ENCODE measurements at regions not wholly inside any gene's neighbourhood (a gene's known extent, or its start where the extent isn't known, plus 50 kb on each side); places are given as distances from the start of the nearest gene placed in this dataset.

DNA sequence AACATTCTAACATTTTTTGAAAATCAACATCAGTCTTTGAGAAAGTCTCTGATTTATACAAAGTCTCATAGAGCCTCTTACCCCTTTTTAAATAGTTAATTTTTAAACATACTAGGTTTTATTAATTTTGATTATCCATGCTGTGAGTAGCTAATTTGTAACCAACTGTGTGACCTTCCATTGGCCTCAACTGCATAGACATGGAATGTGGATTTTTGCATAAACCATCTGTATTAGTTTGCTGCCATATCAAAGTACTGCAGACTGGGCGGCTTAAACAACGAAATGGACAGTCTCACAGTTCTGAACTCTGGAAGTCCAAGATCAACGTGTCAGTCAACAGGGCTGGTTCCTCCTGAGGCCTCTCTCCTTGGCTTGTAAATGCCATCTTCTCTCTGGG, 89.2 kb upstream of the AJAP1 start:
- H3K4me1 ChIP-seq (ENCODE audit: control insufficient read depth, low read length): no peaks in the 10 kb centered on the region
- H3K36me3 ChIP-seq (ENCODE audit: control insufficient read depth, low read length): no peaks in the 10 kb centered on the region
- H3F3A ChIP-seq (ENCODE audit: control insufficient read depth, insufficient read depth): no peaks in the 10 kb centered on the region
- H3K27ac ChIP-seq (ENCODE audit: low read depth, low read length): no peak overlapping the region
- H3K9me2 ChIP-seq (replicated peaks; ENCODE audit: control insufficient read depth, low read length): no peaks in the 10 kb centered on the region
- no peak overlapping the region for H3K4me3 ChIP-seq (ENCODE audit: low read length)
- H4K20me1 ChIP-seq (ENCODE audit: control insufficient read depth, insufficient read depth, low read depth, low read length): no peaks in the 10 kb centered on the region
- TF ChIP-seq, protein P1, sequence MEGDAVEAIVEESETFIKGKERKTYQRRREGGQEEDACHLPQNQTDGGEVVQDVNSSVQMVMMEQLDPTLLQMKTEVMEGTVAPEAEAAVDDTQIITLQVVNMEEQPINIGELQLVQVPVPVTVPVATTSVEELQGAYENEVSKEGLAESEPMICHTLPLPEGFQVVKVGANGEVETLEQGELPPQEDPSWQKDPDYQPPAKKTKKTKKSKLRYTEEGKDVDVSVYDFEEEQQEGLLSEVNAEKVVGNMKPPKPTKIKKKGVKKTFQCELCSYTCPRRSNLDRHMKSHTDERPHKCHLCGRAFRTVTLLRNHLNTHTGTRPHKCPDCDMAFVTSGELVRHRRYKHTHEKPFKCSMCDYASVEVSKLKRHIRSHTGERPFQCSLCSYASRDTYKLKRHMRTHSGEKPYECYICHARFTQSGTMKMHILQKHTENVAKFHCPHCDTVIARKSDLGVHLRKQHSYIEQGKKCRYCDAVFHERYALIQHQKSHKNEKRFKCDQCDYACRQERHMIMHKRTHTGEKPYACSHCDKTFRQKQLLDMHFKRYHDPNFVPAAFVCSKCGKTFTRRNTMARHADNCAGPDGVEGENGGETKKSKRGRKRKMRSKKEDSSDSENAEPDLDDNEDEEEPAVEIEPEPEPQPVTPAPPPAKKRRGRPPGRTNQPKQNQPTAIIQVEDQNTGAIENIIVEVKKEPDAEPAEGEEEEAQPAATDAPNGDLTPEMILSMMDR (IDR thresholded peaks at IDR 0.05; ENCODE audit: low read depth, low read length, poor library complexity, severe bottlenecking): no peak
- no peak for TF ChIP-seq EZH2phosphoT487 (IDR thresholded peaks at IDR 0.05; ENCODE audit: borderline replicate concordance, low read length)
- no peaks in the 10 kb centered on the region for H3K9me3 ChIP-seq (ENCODE audit: control insufficient read depth, insufficient read depth, low read length)
- H3K79me2 ChIP-seq (ENCODE audit: control insufficient read depth, low read length): no peaks in the 10 kb centered on the region
- 0 out of 2 replicates have a peak, but pooled peaks cover 4% of the 10 kb centered on the region for H3K27me3 ChIP-seq (ENCODE audit: control insufficient read depth, low read length)
- H3K4me2 ChIP-seq (ENCODE audit: low read length): no peak overlapping the region

DNA sequence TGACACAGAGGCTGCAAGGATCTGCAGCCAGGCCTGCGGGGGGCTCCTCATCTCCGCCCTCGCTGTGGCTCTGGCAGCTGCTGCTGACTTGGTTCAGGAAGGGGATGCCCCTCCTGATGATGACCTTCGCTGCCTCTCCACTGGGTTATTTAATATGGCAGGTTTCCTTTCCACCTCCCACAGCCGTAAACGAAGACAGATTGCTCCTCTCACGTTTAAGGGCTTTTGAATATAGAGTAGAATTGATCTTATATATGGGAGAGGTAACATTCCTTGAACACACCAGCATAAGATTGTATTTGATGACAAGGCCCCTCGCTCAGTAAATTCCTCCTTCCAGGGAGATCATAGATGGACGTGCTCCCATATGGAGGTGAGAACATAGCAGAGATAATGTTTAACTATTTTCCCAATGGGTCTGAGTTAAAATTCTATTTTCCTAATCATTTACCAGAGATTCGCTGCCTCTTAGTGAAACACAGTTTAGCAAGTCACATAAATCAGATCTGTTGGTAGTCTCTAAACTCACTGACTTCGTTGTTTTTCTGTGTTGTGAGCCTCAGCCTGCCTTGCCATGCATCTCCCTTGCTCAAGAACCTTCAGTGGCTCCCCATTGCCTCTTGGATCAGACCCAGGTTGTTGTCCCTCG, 88.5 kb upstream of the AJAP1 start:
- Histone ChIP-seq H3K4me2 (ENCODE audit: low read length) (no peak overlapping the region), H3K36me3 (ENCODE audit: control insufficient read depth, low read length) (no peaks in the 10 kb centered on the region), H3K27ac (ENCODE audit: low read depth, low read length) (no peak overlapping the region), H3K79me2 (ENCODE audit: control insufficient read depth, low read length) (no peaks in the 10 kb centered on the region), H3K9me3 (ENCODE audit: control insufficient read depth, insufficient read depth, low read length) (no peaks in the 10 kb centered on the region), H3K27me3 (ENCODE audit: control insufficient read depth, low read length) (0 out of 2 replicates have a peak, but pooled peaks cover 1% of the 10 kb centered on the region), H4K20me1 (ENCODE audit: control insufficient read depth, insufficient read depth, low read depth, low read length) (no peaks in the 10 kb centered on the region), H3K9me2 (replicated peaks; ENCODE audit: control insufficient read depth, low read length) (no peaks in the 10 kb centered on the region), H3F3A (ENCODE audit: control insufficient read depth, insufficient read depth) (no peaks in the 10 kb centered on the region), H3K4me1 (ENCODE audit: control insufficient read depth, low read length) (no peaks in the 10 kb centered on the region), H3K4me3 (ENCODE audit: low read length) (no peak overlapping the region)
- no peak for TF ChIP-seq EZH2phosphoT487 (IDR thresholded peaks at IDR 0.05; ENCODE audit: borderline replicate concordance, low read length)
- TF ChIP-seq, protein P1 (IDR thresholded peaks at IDR 0.05; ENCODE audit: low read depth, low read length, poor library complexity, severe bottlenecking): no peak

DNA sequence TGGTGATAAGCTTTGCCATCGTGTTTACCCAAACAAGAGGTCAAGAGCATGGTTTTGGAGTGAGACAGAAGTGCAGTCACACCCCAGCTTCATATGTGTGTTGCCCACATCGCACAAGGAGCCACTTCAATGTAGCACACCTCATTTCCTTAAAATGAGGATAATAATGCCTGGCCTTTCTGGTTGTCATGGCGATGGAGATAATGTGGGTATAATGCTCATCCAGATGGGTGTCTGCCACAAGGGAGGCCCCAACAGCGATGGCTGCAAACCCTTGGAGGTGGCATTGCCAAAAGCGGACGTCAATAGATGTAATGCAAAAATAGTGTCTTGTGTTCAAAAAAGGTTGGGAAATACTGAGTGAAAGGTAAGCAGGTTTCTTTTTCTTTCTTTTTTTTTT, 83.1 kb upstream of the AJAP1 start:
- TF ChIP-seq, protein P1 (IDR thresholded peaks at IDR 0.05; ENCODE audit: low read depth, low read length, poor library complexity, severe bottlenecking): no peak
- no peak overlapping the region for H3K27ac ChIP-seq (ENCODE audit: low read depth, low read length)

More for the DNA sequence above, 83.1 kb upstream of the AJAP1 start:
- no peaks in the 10 kb centered on the region for H3K79me2 ChIP-seq (ENCODE audit: control insufficient read depth, low read length)
- no peaks in the 10 kb centered on the region for H3K36me3 ChIP-seq (ENCODE audit: control insufficient read depth, low read length)
- H3K4me1 ChIP-seq (ENCODE audit: control insufficient read depth, low read length): no peaks in the 10 kb centered on the region
- 0 out of 2 replicates have a peak, but pooled peaks cover 9% of the 10 kb centered on the region for H3K27me3 ChIP-seq (ENCODE audit: control insufficient read depth, low read length)
- H3K9me3 ChIP-seq (ENCODE audit: control insufficient read depth, insufficient read depth, low read length): no peaks in the 10 kb centered on the region
- no peak overlapping the region for H3K4me3 ChIP-seq (ENCODE audit: low read length)
- no peaks in the 10 kb centered on the region for H4K20me1 ChIP-seq (ENCODE audit: control insufficient read depth, insufficient read depth, low read depth, low read length)
- H3F3A ChIP-seq (ENCODE audit: control insufficient read depth, insufficient read depth): no peaks in the 10 kb centered on the region
- no peak overlapping the region for H3K4me2 ChIP-seq (ENCODE audit: low read length)
- H3K9me2 ChIP-seq (replicated peaks; ENCODE audit: control insufficient read depth, low read length): no peaks in the 10 kb centered on the region

Measured in DOHH2 (cell line).